ENCODE measurements at regions not wholly inside any gene's neighbourhood (a gene's known extent, or its start where the extent isn't known, plus 50 kb on each side); places are given as distances from the start of the nearest gene placed in this dataset.

- TF ChIP-seq POLR2A (IDR thresholded peaks at IDR 0.05; ENCODE audit: low read depth) (no peak), CTCF (IDR thresholded peaks at IDR 0.05) (no peak), EP300 (IDR thresholded peaks at IDR 0.05) (no peak), POLR2AphosphoS5 (IDR thresholded peaks at IDR 0.05) (no peak)
Observed at GRCh38 chr4:181312066-181312465, 931.1 kb upstream of the TENM3 start.

All from esophagus muscularis mucosa (tissue), 4 donors.